GM13977 (cell line): ENCODE measurements at regions not wholly inside any gene's neighbourhood (a gene's known extent, or its start where the extent isn't known, plus 50 kb on each side); places are given as distances from the start of the nearest gene placed in this dataset.

Source experiments
- DNase-seq: peaks from one replicate; pipeline ENCODE4 v3.0.0; 2012; ENCODE audit warnings: low spot score
- in situ Hi-C: fragments of 300-500 bp; cut with MboI; formaldehyde crosslinking; loops from one replicate; pipeline ENCODE4 v1.12.0; 2022; ENCODE audit warnings: low sequenced_read_pairs, low pct_unique_long_range_greater_than_20kb, mixed read lengths, inconsistent platforms; ENCODE audit not compliant: unreplicated experiment
- TF ChIP-seq, protein P1 (sequence below): IDR thresholded peaks from 2 replicates; pipeline ENCODE4 v1.5.1; 2012; ENCODE audit warnings: mild to moderate bottlenecking, control low read depth; ENCODE audit not compliant: insufficient read depth; ENCODE audit errors: extremely low read depth, missing control alignments

DNA sequence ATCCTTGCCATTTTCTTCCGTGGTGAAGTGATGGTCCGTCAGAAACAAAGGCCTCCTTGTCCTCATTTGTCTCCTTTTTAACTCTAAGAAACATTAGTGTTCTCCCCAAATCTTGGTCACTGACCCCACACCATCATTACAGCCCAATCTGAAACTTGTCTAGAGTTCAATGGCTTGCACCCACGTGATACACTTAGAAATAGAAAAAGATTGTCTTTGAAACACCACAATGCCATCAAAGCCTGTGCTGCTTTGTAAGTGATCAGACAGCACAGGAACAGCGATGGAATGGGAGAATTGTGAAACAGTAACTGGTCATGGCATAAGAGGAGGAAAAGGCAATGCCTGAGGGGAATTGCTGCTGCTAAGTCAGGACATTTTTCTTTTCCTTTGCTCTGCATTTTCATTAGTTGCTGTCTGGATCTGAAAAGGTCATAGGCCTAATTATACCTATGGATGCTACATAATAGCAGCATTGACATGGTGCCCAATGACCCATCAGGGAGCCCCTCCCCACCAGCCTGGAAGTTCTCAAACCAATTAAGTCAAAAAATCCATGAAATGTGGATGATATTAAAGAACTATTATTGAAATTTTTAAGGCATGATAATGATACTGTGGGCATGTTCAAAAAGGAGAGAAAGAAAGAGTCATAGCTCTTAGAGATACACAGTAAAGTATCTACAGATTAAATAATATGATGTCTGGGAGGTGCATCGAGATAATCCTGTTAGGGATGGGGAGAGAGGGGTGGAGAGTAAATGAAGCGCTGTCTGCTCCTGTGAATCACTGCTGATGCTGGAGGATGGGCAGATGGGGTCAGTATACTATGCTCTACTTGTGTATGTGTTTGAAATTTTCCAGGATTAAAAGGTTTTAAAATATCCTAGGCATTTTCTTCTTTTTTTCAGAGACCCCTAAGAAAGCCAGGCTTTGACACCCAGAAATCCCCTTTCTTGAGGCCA is 83.6 kb downstream of the ENC1 start:
- in situ Hi-C loops: no loop called here
- DNase-seq: no peak

DNA sequence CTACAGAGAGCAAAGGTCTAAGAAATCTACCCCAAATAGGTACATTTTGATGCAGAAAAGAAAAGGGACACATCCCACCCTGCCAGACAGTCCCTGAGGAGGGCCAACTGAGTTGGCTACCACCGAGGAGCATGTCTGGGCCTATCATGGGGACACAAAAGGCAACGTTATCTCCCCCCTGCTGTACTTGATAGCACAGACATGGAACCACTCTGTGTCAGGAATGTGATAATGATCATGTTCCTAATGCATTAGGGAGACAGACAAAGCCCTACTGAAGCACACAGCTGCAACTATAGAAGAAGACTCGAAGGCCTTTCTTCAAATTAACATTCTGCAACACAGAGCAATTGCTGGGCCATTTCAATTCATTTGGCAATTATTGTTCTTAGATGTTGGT is 84.5 kb downstream of the ENC1 start:
- DNase-seq: no peak

More for the DNA sequence above, 83.6 kb downstream of the ENC1 start:
- TF ChIP-seq, protein P1, sequence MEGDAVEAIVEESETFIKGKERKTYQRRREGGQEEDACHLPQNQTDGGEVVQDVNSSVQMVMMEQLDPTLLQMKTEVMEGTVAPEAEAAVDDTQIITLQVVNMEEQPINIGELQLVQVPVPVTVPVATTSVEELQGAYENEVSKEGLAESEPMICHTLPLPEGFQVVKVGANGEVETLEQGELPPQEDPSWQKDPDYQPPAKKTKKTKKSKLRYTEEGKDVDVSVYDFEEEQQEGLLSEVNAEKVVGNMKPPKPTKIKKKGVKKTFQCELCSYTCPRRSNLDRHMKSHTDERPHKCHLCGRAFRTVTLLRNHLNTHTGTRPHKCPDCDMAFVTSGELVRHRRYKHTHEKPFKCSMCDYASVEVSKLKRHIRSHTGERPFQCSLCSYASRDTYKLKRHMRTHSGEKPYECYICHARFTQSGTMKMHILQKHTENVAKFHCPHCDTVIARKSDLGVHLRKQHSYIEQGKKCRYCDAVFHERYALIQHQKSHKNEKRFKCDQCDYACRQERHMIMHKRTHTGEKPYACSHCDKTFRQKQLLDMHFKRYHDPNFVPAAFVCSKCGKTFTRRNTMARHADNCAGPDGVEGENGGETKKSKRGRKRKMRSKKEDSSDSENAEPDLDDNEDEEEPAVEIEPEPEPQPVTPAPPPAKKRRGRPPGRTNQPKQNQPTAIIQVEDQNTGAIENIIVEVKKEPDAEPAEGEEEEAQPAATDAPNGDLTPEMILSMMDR: no peak

DNA sequence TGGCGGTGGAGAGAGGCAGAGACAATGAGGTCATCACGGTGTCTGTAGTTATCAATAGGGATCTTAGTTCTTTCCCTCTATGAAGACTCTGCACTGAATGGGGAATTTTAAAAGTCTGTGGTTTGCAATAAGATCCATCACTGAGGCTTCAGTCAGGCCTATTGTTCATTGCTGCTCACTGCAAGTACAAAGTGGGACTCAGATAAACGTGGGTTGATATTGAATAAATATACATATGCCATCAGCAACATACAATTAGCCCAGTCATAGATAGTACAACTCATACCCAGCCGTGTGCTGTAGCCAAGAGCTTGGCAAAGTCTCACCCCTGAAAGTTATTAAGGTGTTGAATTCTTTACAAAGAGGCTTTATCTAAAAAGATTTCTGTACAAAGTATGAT is 88.4 kb downstream of the ENC1 start:
- in situ Hi-C loops: no loop called here
- no peak for DNase-seq
- TF ChIP-seq, protein P1: no peak

More for the DNA sequence above, 84.5 kb downstream of the ENC1 start:
- TF ChIP-seq, protein P1: no peak
- in situ Hi-C loops: no loop called here

DNA sequence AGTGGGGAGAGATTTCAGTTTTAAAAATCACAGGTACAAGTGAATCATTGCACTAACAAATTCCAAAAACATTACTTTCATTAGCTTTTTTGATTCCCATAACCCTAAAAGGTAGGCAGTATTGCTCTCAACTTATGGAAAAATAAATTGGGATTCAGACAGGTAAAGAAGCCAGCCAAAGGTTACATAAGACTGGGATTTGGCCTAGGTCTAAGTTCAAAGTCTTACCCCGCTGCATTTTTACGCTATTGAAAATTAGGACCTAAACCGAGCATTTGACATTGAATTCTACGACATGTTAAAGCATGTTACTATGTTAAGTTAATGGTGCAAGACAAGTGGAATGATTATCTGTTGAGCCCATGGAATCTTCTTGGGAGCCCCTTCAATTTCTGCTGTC is 89.6 kb downstream of the ENC1 start:
- no peak for DNase-seq
- in situ Hi-C loops: no loop called here
- TF ChIP-seq, protein P1: no peak

DNA sequence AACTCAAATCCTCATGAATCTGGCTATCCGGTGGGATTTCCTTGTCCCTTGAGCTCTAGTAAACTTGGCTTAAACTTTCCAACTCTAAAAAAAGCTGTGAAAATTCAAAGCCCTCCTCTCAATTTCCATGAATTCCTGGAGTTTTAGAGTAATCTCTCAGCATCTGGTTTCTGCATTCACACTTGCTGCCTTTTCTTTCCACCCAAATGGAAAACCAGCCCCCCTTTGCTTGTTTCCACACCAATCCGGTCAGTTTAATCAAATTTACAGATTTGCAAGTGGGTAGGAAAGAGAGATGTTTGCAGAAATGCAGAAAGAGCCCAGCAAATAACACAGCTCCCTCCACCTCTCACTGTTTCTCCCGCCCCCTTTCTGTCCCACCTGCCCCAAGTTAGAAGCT is 91.1 kb downstream of the ENC1 start:
- TF ChIP-seq, protein P1: no peak
- DNase-seq: no peak
- in situ Hi-C loops: no loop called here

DNA sequence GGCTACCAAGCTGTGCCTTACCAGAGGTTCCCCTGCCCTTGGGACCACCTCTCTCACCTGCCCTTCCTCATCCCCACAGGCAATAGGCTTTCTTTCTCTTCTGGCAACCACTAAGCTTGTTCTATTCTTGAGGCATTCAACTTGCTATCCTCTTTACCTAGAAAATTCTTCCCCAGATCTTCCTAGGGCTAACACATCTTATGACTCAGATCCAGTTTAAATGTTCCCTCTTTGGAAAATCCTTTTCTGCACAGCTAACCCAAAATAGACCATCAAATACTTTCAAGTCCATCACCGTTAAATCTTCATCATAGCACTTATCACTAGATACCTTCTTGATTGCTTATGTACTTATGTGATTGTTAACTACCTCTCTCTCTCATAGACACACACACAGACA is 93.7 kb downstream of the ENC1 start:
- TF ChIP-seq, protein P1: no peak
- in situ Hi-C loops: no loop called here
- no peak for DNase-seq
